Gastrocnemius medialis (tissue), 4 donors: ENCODE measurements at regions not wholly inside any gene's neighbourhood (a gene's known extent, or its start where the extent isn't known, plus 50 kb on each side); places are given as distances from the start of the nearest gene placed in this dataset.

Experiments used
- ATAC-seq, 2 donors: fragments of 150-250 bp; one replicate each; pipeline ENCODE4 v1.9.1; 2016
- DNase-seq, 2 donors: peaks; one replicate each; pipeline ENCODE4 v3.0.0-alpha.2; 2019
- H3K27ac ChIP-seq, 4 donors: fragments of 200-600 bp; sonication (generic); 1 replicate in 1 of 4; 2 replicates in 3 of 4; pipeline ENCODE4 v1.5.1; 2016 to 2018; ENCODE audit warnings: mild to moderate bottlenecking in 2 of 4, moderate library complexity in 1 of 4
- H3K27me3 ChIP-seq, 3 donors: fragments of 200-600 bp; sonication (generic) in 2 of 3; 1 replicate in 1 of 3; 2 replicates in 2 of 3; pipeline versions ENCODE4 v1.5.1 to v1.6.0; 2016 to 2019; ENCODE audit warnings: mild to moderate bottlenecking in 1 of 3, moderate library complexity in 1 of 3
- H3K36me3 ChIP-seq, 2 donors: fragments of 200-600 bp; sonication (generic) in 1 of 2; one replicate each; pipeline ENCODE4 v1.5.1; 2017 to 2018
- H3K4me1 ChIP-seq, 2 donors: fragments of 200-600 bp; sonication (generic) in 1 of 2; one replicate each; pipeline ENCODE4 v1.5.1; 2016 to 2017; ENCODE audit warnings: mild to moderate bottlenecking in 2 of 2
- H3K4me3 ChIP-seq, 4 donors: fragments of 200-600 bp; sonication (generic) in 3 of 4; 1 replicate in 1 of 4; 2 replicates in 3 of 4; pipeline ENCODE4 v1.5.1; 2016 to 2019; ENCODE audit warnings: mild to moderate bottlenecking in 2 of 4
- H3K9me3 ChIP-seq, 3 donors: fragments of 200-600 bp; sonication (generic) in 2 of 3; 1 replicate in 1 of 3; 2 replicates in 2 of 3; pipeline ENCODE4 v1.5.1; 2016 to 2019
- POLR2A ChIP-seq, 2 donors: fragments of 450-650 bp; IDR thresholded peaks; one replicate each; pipeline ENCODE4 v1.6.1; 2017; ENCODE audit warnings: antibody characterized with exemption in 2 of 2, mild to moderate bottlenecking in 2 of 2, moderate library complexity in 2 of 2
- in situ Hi-C, 4 donors: fragments of 200-750 bp; cut with MboI; loops; one replicate each; pipeline versions ENCODE4 v1.15.0 to v1.8.0; 2017; ENCODE audit warnings: low sequenced_read_pairs in 4 of 4
- intact Hi-C: fragments of 100-400 bp; cut with DNase I; formaldehyde crosslinking; loops from one replicate; pipeline ENCODE4 v1.15.1; 2023; ENCODE audit warnings: low total_unique reads
- TF ChIP-seq, protein P1 (sequence below), 5 experiments: fragments of 450-650 bp in 3 of 5; fragments of 200-600 bp in 2 of 5; sonication (generic) in 2 of 5; IDR thresholded peaks in 4 of 5; conservative IDR thresholded peaks in 1 of 5; 1 replicate in 4 of 5; 2 replicates in 1 of 5; pipeline ENCODE4 v1.5.1; 2016 to 2019; ENCODE audit warnings: antibody characterized with exemption in 5 of 5, mild to moderate bottlenecking in 3 of 5, moderate library complexity in 3 of 5

- Histone ChIP-seq H3K36me3 (no peaks in the 10 kb centered on the region), H3K9me3 (no peaks in the 10 kb centered on the region), H3K4me3 (no peak overlapping the region), H3K4me1 (no peaks in the 10 kb centered on the region), H3K27ac (no peak overlapping the region), H3K27me3 (no peaks in the 10 kb centered on the region)
- TF ChIP-seq, protein P1, sequence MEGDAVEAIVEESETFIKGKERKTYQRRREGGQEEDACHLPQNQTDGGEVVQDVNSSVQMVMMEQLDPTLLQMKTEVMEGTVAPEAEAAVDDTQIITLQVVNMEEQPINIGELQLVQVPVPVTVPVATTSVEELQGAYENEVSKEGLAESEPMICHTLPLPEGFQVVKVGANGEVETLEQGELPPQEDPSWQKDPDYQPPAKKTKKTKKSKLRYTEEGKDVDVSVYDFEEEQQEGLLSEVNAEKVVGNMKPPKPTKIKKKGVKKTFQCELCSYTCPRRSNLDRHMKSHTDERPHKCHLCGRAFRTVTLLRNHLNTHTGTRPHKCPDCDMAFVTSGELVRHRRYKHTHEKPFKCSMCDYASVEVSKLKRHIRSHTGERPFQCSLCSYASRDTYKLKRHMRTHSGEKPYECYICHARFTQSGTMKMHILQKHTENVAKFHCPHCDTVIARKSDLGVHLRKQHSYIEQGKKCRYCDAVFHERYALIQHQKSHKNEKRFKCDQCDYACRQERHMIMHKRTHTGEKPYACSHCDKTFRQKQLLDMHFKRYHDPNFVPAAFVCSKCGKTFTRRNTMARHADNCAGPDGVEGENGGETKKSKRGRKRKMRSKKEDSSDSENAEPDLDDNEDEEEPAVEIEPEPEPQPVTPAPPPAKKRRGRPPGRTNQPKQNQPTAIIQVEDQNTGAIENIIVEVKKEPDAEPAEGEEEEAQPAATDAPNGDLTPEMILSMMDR (IDR thresholded peaks at IDR 0.05 in 4 of 5, conservative IDR thresholded peaks at IDR 0.05 in 1 of 5): no peak
- TF ChIP-seq POLR2A (IDR thresholded peaks at IDR 0.05): no peak
- intact Hi-C loops: no loop called here
- DNase-seq (no peak), ATAC-seq (no peak)
- in situ Hi-C loops: no loop called here
Measured at GRCh38 chr2:217304582-217304981, 444.7 kb upstream of the TNP1 start.

DNA sequence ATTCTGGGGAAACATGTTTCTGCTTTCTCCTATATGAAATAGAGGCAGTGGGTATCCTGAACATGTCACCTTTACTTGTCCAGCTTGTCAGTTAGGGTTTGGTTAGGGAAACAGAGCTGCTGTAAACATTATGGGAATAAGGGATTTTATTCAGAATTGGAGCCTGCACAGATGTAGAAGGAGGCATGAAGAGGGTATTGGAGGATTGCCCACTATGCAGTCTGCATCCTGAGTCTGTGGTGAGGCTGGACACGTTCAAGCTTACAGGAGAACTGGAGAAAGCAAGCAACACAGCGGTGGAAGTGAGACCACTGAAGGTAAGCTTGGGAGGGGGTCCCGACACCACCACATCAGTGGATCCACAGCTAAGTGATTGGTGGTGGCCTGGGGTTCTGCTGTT lies 443.0 kb upstream of the TNP1 start:
- TF ChIP-seq, protein P1 (IDR thresholded peaks at IDR 0.05 in 4 of 5, conservative IDR thresholded peaks at IDR 0.05 in 1 of 5): no peak
- TF ChIP-seq POLR2A (IDR thresholded peaks at IDR 0.05): no peak
- intact Hi-C loops (no loop called here), in situ Hi-C loops (no loop called here)
- H3K27ac ChIP-seq: no peak overlapping the region
- H3K4me1 ChIP-seq: no peaks in the 10 kb centered on the region
- no peaks in the 10 kb centered on the region for H3K9me3 ChIP-seq
- DNase-seq: no peak
- no peaks in the 10 kb centered on the region for H3K36me3 ChIP-seq
- H3K4me3 ChIP-seq: no peak overlapping the region
- H3K27me3 ChIP-seq: no peaks in the 10 kb centered on the region
- ATAC-seq: no peak

GRCh38 chr2:217301142-217301925 lies 441.5 kb upstream of the TNP1 start:
- Histone ChIP-seq H3K4me3 (no peak overlapping the region), H3K36me3 (no peaks in the 10 kb centered on the region), H3K4me1 (no peaks in the 10 kb centered on the region), H3K27ac (no peak overlapping the region), H3K27me3 (no peaks in the 10 kb centered on the region), H3K9me3 (no peaks in the 10 kb centered on the region)
- DNase-seq (no peak), ATAC-seq (no peak)
- intact Hi-C loops: no loop called here
- TF ChIP-seq, protein P1 (IDR thresholded peaks at IDR 0.05 in 4 of 5, conservative IDR thresholded peaks at IDR 0.05 in 1 of 5): no peak
- TF ChIP-seq POLR2A (IDR thresholded peaks at IDR 0.05): no peak
- in situ Hi-C loops: no loop called here

- in situ Hi-C loops: no loop called here
Measured at GRCh38 chr2:217299590-217299989, 439.7 kb upstream of the TNP1 start.

More at GRCh38 chr2:217299590-217299989, 439.7 kb upstream of the TNP1 start:
- Histone ChIP-seq H3K27ac (no peak overlapping the region), H3K4me1 (no peaks in the 10 kb centered on the region), H3K4me3 (no peak overlapping the region), H3K27me3 (no peaks in the 10 kb centered on the region), H3K9me3 (no peaks in the 10 kb centered on the region), H3K36me3 (no peaks in the 10 kb centered on the region)
- intact Hi-C loops: no loop called here
- DNase-seq (no peak), ATAC-seq (no peak)
- TF ChIP-seq POLR2A (IDR thresholded peaks at IDR 0.05): no peak
- TF ChIP-seq, protein P1 (IDR thresholded peaks at IDR 0.05 in 4 of 5, conservative IDR thresholded peaks at IDR 0.05 in 1 of 5): no peak
